Coronary artery (tissue), 2 donors: ENCODE measurements at regions not wholly inside any gene's neighbourhood (a gene's known extent, or its start where the extent isn't known, plus 50 kb on each side); places are given as distances from the start of the nearest gene placed in this dataset.

Experiments
- DNase-seq: peaks from one replicate; pipeline ENCODE4 v3.0.0-alpha.2; 2017; ENCODE audit warnings: low spot score
- H3K27ac ChIP-seq, 2 donors: fragments of 200-600 bp; sonication (generic); one replicate each; pipeline ENCODE4 v1.5.1; 2016 to 2019
- H3K4me3 ChIP-seq: fragments of 200-600 bp; sonication (generic); 2 replicates; pipeline ENCODE4 v1.5.1; 2016; ENCODE audit warnings: mild to moderate bottlenecking, moderate library complexity
- TF ChIP-seq, protein P1 (sequence below): fragments of 200-600 bp; sonication (generic); IDR thresholded peaks from one replicate; pipeline ENCODE4 v1.5.1; 2019; ENCODE audit warnings: antibody characterized with exemption

DNA sequence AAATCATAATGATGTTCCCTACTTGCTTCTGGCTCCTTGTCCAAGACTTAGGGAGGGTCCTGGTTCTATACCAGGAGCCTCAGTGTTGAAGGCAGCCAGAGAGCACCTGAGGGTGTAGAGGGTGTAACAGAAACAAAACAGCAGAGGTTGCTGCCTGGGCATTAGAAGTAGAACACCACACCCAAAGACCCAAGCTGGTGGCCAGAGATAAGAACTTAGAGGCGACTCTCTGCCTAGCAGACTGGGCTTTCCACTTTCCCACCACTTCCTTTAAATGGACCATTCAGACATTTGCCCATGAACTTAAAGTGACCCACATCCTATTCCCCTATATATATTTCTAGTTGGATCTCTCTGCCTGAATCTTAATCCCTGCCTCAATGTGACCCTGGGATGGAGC, 189.8 kb downstream of the KLF13 start:
- TF ChIP-seq, protein P1, sequence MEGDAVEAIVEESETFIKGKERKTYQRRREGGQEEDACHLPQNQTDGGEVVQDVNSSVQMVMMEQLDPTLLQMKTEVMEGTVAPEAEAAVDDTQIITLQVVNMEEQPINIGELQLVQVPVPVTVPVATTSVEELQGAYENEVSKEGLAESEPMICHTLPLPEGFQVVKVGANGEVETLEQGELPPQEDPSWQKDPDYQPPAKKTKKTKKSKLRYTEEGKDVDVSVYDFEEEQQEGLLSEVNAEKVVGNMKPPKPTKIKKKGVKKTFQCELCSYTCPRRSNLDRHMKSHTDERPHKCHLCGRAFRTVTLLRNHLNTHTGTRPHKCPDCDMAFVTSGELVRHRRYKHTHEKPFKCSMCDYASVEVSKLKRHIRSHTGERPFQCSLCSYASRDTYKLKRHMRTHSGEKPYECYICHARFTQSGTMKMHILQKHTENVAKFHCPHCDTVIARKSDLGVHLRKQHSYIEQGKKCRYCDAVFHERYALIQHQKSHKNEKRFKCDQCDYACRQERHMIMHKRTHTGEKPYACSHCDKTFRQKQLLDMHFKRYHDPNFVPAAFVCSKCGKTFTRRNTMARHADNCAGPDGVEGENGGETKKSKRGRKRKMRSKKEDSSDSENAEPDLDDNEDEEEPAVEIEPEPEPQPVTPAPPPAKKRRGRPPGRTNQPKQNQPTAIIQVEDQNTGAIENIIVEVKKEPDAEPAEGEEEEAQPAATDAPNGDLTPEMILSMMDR: no peak
- Histone ChIP-seq H3K4me3 (no peak overlapping the region), H3K27ac (no peak overlapping the region)
- DNase-seq: no peak

DNA sequence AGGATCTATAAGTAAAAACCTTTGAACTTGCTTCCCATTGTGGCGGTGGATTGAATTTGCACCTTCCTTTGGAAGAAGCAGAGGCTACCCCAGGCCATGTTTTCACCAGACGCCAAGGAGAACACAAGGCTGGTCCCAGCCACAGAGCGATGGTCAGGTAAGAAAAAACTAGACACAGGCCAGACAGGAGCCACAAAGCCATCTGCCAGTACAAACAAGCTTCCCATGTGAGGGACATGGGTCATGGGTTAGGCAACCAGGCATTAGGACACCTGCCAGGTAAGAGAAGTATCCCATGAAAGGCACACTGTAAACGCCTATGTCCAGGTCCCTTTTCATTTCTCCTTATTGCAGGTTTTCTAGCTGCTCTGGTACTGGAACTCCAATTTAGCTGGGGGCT, 190.2 kb downstream of the KLF13 start:
- Histone ChIP-seq H3K27ac (no peak overlapping the region), H3K4me3 (no peak overlapping the region)
- TF ChIP-seq, protein P1: no peak
- DNase-seq: peak; percentile 26

DNA sequence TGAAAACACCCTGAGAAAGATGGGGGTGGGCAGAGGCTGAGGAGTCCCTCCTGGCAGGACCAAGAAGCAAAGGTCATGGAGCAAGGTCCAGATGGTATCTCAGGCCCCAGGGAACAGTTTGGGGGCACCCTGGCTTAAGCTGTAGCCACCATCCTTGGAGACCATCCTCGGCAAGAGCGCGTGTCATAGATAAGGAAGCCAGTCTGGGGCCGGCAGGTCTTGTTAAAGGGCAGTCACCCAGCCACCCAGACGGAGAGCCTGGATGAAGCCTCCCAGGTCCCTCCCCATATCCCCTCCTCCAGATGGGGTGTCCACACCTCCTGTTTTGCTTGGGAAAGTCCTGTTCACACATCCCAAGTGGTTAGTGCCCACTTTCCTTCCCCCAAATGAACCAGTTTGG, 191.1 kb downstream of the KLF13 start:
- no peak overlapping the region for H3K27ac ChIP-seq
- no peak for DNase-seq
- H3K4me3 ChIP-seq: no peak overlapping the region
- TF ChIP-seq, protein P1: no peak

DNA sequence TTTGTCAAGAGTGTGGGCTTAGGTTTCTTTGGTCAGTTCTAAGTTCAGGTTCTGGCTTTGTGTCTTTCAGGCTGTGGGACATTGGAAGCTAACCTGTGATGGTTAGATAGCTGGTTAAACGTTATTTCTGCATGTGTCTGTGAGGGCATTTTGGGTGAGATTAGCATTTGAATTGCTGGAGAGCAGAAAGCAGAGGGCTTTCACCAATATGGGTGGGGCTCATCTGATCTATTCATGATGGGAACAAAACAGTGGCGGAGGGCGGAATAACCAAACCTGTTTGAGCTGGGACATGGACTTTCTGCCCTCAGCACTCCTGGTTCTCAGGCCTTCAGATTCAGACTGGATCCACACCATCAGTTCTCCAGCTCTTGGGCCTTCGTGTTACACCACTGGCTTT, 195.4 kb downstream of the KLF13 start:
- no peak for DNase-seq
- H3K27ac ChIP-seq: no peak overlapping the region
- H3K4me3 ChIP-seq: no peak overlapping the region
- TF ChIP-seq, protein P1: no peak

DNA sequence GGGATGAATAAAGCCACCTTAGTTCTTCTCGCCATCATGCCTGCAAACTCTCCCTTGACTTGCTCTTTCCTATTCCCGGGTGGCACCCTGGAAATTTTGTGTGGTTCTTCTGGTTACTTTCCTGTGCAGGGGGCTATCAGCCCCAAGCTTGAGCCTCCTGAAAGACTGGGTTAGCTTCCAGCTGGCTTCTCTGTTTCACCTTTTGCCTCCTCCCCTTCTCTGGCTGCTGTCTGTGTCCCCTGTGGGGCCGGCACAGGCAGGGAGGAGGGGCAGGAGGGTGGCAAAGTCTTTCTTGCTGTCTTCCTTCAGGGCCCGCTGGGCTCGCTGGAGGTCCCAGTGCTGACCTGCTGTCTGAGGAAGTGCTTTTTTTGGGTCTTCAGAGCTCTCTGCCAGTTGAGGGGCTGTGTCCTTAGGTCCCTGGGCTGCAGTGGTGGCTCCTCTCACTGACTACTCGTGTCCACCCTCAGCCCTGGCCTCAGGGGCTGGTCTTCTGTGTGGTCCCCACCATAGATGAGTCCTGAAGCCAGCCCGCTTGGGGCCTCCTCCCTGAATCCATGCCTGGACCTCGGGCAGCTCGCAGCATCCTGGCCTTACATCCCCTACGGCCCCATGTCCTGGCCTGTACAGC, 196.5 kb downstream of the KLF13 start:
- peak; percentile 67 for DNase-seq
- no peak overlapping the region for H3K4me3 ChIP-seq
- TF ChIP-seq, protein P1: no peak
- H3K27ac ChIP-seq: no peak overlapping the region

DNA sequence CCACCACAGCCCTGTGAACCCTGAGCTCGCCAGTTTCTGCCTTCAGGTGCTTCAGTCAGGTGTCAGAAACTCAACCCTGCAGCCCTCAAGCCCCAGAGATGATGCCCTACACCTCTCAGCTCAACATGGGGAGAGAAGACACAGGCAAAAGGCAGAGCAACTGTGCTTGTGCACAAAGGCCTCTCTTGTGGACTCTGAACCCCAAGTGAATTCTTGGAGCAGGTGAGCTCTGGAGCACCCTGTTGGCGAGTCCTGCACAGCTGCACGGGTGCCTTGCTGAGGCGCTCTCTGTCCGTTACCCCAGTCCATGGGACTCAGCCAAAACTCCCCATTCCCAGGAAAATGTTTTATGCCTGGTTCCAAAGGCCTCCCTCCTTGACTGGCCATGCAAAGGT, 197.0 kb downstream of the KLF13 start:
- H3K27ac ChIP-seq: no peak overlapping the region
- TF ChIP-seq, protein P1: no peak
- DNase-seq: no peak
- no peak overlapping the region for H3K4me3 ChIP-seq

DNA sequence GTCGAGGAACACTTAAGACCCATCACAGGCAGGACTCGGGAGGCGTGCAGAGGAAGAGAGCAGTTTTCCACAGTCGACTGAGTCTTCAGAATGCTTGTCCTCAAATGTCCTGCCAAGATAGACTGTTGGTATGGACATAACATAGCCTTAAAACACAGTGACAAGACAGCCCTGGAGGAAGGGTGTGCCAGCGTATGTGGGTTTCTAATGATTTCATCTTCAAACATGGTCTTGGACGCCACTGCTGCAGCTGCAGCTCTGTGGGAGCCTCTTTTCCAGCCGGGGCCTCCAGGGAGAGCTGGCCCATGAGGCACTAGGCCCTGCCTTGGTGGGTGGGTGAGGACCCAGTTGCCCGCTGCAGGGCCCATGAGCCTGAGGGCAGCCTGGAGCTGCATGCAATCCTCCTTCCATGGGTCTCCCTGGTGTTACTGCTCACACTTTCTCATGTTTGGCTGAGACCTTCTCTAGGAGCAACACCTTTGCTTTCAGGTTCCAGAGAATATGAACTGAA, 198.6 kb downstream of the KLF13 start:
- Histone ChIP-seq H3K4me3 (no peak overlapping the region), H3K27ac (no peak overlapping the region)
- no peak for DNase-seq
- TF ChIP-seq, protein P1: no peak
